ENCODE measurements at regions not wholly inside any gene's neighbourhood (a gene's known extent, or its start where the extent isn't known, plus 50 kb on each side); places are given as distances from the start of the nearest gene placed in this dataset.

- Histone ChIP-seq H3K4me3 (no peak overlapping the region), H3K27ac (no peak overlapping the region)
Observed at GRCh38 chr9:107717529-107718314, 228.2 kb upstream of the KLF4 start.

DNA sequence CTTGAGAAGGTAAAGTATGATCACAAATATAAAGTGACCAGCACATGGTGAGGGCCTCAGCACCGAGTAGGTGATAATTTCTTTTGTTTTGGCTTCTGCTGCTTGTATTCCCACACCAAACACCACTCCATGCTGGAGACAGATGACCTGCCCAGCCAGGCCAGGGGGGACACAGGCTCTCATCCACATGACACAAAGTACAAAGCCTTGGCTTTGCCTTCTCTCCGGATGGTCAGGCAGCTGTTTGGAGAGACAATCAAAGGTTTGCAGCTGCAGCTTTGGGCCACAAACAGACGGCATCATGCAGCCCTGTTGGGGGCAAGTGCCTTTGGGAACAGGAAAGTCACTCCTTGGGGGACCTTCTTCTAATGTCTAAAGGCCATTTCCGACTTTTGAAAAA lies 226.2 kb upstream of the KLF4 start:
- no peak overlapping the region for H3K4me3 ChIP-seq
- H3K27ac ChIP-seq = no peak overlapping the region

DNA sequence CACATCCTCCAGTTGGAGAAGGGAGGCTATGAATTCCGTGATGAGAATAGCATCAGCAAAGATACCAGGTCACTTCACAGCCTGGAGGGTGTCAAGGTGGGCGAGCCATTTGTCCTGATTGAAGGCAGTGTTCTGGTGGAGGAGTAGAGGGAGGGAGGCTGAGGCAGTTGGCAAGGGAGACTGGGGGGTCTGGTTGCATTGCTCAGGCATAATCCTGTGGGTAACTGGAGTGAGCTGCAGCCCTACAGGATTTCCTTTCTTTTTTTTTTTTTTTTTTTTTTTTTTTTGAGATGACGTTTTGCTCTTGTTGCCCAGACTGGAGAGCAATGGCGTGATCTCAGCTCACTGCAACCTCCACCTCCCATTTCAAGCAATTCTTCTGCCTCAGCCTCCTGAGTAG lies 223.9 kb upstream of the KLF4 start:
- Histone ChIP-seq H3K4me3 (no peak overlapping the region), H3K27ac (no peak overlapping the region)

GRCh38 chr9:107712390-107712789 lies 222.8 kb upstream of the KLF4 start:
- Histone ChIP-seq H3K27ac (no peak overlapping the region), H3K4me3 (no peak overlapping the region)

DNA sequence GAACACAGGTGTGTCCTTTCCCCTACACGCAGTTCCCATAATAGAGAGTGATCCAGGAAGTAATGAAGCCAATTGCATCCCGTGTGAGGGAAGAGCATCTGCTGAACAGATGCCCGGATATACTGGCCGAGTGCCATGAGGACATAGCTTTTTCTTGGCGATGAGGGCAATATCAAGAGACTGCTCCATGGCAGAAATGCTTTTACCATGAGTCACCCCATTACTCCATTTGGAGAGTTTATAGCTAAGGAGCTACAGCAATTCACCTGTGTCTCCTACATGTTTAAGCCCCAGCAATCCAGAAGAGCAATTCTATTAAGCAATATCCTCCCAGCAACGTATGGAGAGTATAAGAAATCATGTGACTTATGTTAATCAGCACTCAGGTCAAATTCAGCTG lies 222.0 kb upstream of the KLF4 start:
- no peak overlapping the region for H3K27ac ChIP-seq
- no peak overlapping the region for H3K4me3 ChIP-seq

GRCh38 chr9:107710953-107711352 lies 221.4 kb upstream of the KLF4 start:
- H3K4me3 ChIP-seq = no peak overlapping the region
- no peak overlapping the region for H3K27ac ChIP-seq

DNA sequence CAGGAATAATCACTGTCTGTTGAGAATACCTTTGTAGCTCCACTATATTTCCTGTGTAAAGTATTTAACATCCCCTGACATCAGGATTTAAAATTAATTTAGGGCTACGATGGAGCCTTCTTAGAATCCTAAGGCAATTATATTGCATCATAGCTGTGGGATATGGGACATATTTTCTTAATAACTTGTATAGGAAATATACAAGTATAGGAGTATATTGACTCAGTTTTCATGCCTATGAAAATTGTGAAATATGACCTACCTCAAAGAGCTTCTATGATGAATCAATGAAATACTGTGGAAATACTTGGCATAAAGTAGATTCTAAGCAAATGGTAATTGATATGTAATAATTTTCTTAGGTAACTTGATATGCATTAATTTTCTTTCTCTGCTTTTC lies 221.0 kb upstream of the KLF4 start:
- no peak overlapping the region for H3K27ac ChIP-seq
- no peak overlapping the region for H3K4me3 ChIP-seq

DNA sequence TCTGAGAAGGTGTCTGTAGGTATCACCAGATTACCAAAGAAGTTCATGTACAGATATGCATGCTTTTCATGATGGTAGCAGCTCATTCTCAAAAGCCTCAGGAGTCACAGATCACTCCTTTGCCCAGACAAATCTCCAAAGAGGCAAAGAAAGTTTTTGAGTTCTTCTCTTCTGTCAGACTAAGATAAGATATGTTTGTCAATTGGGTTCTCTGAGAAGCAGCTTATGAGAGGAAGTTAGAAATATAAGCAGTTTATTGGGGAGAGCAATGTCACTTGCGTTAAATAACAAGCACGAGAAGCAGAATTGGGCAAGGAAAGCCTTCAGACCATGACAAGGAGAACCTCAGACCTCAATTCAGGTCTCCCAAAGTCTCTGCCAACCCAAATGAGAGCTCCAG lies 219.2 kb upstream of the KLF4 start:
- no peak overlapping the region for H3K4me3 ChIP-seq
- no peak overlapping the region for H3K27ac ChIP-seq

- no peak overlapping the region for H3K4me3 ChIP-seq
- H3K27ac ChIP-seq = no peak overlapping the region
Observed at GRCh38 chr9:107707915-107708441, 218.4 kb upstream of the KLF4 start.

GRCh38 chr9:107707428-107707837 lies 217.9 kb upstream of the KLF4 start:
- H3K4me3 ChIP-seq = no peak overlapping the region
- H3K27ac ChIP-seq = no peak overlapping the region

- H3K4me3 ChIP-seq = no peak overlapping the region
- no peak overlapping the region for H3K27ac ChIP-seq
Observed at GRCh38 chr9:107706701-107707427, 217.3 kb upstream of the KLF4 start.

- H3K27ac ChIP-seq = no peak overlapping the region
- no peak overlapping the region for H3K4me3 ChIP-seq
Observed at GRCh38 chr9:107705521-107705920, 216.0 kb upstream of the KLF4 start.

- Histone ChIP-seq H3K4me3 (no peak overlapping the region), H3K27ac (no peak overlapping the region)
Observed at GRCh38 chr9:107704774-107705173, 215.2 kb upstream of the KLF4 start.

- Histone ChIP-seq H3K27ac (no peak overlapping the region), H3K4me3 (no peak overlapping the region)
Observed at GRCh38 chr9:107703651-107704050, 214.1 kb upstream of the KLF4 start.

DNA sequence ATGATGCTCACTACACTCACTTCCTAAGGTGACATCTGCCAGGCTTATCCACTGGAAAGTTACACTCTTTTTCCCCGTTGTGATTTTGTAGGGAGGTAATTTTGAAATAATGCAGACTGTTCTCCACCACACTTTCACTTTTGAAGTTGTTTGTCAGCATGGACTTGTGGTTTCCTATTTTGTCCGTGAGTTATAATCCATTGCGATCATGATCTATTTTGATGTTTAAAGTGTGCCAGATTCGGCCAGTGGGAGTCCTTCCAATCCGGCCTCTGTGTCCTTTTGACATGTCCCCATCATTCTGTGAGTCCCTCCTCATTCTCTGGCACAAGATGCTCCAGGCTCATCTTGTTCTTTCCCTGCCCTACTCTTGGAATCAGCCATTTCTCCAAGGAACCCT lies 211.3 kb upstream of the KLF4 start:
- H3K27ac ChIP-seq = no peak overlapping the region
- H3K4me3 ChIP-seq = no peak overlapping the region

DNA sequence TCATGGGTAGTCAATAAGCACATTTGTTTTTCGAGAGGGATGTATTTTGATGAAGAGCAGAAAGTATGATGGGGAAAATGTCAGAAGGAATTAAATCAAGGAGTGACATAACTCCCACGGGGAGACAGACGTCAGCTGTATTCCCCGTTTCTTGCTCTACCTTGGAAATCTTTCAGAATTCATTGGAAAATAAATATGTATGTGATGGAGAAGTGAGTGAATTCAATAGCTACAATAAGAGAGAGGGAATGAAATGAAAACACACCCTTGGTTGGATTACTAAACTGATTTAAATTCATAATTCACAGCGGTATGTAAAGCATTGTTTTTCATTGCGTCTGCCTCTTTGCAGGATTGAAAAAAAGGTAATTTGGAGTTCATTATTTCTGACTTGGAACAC lies 209.7 kb upstream of the KLF4 start:
- no peak overlapping the region for H3K4me3 ChIP-seq
- no peak overlapping the region for H3K27ac ChIP-seq

DNA sequence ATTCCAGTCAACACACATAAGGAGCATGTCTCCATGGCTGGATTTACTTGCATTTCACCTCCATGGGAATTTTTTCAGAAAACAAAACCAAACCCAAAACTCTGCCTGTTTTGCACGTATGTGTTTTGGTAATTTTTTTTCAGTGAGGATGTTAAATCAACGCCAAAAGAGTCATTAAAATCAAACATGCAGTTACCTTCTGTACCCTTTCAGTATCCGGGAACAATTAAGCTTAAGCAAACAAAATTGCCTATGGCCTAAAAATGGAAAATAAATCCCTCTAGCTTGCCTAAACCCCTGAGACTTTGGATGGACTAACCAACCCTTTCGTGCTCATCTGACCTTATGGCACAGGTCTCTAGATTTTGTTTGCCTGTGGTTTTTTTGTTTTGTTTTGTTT lies 209.2 kb upstream of the KLF4 start:
- H3K27ac ChIP-seq = no peak overlapping the region
- H3K4me3 ChIP-seq = no peak overlapping the region

GRCh38 chr9:107696302-107696701 lies 206.7 kb upstream of the KLF4 start:
- H3K4me3 ChIP-seq = no peak overlapping the region
- H3K27ac ChIP-seq = no peak overlapping the region

DNA sequence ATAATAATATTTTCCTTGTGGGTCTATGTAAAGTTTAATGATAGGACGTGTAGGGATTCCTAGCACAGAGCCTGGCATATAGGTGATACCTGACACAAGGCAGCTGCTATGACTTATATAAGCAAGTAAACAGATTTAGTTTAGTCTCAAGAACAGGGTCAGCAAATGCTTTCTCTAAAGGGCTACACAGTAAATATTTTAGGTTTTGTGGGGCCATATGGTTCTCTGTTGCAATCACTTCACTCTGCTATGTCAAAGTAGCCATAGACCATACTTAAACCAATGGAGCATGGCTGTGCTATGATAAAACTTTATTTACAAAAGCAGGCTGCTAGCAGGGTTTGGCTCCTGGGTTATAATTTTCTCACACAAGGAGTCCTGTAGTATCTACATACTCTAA lies 204.8 kb upstream of the KLF4 start:
- Histone ChIP-seq H3K4me3 (no peak overlapping the region), H3K27ac (peak overlapping the region in 1 of 21 experiments; percentile 4)

- Histone ChIP-seq H3K27ac (peak overlapping the region in 1 of 21 experiments; percentile 17), H3K4me3 (no peak overlapping the region)
Observed at GRCh38 chr9:107693625-107694326, 204.2 kb upstream of the KLF4 start.

GRCh38 chr9:107691664-107692063 lies 202.1 kb upstream of the KLF4 start:
- Histone ChIP-seq H3K4me3 (no peak overlapping the region), H3K27ac (no peak overlapping the region)

All from skin epidermis (tissue), 12 donors.